NCI-H748 (cell line): ENCODE measurements at regions not wholly inside any gene's neighbourhood (a gene's known extent, or its start where the extent isn't known, plus 50 kb on each side); places are given as distances from the start of the nearest gene placed in this dataset.

Experiments
- DNase-seq: peaks from one replicate; lab custom pipeline; 2025; ENCODE audit not compliant: unreplicated experiment; lab: John Stamatoyannopoulos, UW

DNA sequence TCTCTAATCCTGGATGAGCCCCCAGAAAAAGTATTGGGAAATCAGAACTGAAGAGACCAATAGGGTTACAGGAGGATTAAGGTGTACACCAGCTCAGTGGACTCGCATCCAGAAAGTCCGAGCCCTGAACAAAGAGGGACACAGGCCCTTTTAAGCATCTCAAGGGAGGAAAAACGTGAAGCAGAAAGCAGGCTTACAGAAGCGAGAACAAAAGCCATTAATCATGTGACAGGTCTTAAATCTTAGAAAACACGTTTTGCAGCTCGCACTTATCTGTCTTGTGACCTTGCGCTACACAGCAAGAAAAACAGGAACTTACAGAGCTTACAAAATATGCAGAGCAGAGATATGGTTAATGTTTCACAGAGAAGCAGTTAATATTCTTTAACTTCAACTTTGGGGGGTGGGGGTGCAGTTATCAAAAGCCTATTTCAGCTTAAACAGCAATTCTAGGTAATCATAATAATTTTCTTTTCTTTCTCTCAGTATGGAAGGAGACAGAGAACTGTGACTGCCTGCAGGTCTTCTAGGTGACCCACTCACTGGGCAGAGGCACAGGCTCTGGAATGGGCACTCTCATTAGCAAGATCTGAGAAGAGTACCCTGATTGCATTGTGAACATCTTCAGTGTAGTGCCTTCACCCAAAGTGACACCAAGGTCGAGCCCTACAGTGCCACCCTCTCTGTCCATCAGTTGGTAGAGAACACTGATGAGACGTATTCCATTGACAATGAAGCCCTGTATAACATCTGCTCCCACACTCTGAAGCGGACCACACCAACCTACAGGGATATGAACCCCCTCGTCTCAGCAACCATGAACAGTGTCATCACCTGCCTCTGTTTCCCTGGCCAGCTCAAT lies 65.0 kb upstream of the MOCS1 start:
- DNase-seq: no peak

GRCh38 chr6:39998126-39998525 lies 63.9 kb upstream of the MOCS1 start:
- peak; percentile 27 for DNase-seq

DNA sequence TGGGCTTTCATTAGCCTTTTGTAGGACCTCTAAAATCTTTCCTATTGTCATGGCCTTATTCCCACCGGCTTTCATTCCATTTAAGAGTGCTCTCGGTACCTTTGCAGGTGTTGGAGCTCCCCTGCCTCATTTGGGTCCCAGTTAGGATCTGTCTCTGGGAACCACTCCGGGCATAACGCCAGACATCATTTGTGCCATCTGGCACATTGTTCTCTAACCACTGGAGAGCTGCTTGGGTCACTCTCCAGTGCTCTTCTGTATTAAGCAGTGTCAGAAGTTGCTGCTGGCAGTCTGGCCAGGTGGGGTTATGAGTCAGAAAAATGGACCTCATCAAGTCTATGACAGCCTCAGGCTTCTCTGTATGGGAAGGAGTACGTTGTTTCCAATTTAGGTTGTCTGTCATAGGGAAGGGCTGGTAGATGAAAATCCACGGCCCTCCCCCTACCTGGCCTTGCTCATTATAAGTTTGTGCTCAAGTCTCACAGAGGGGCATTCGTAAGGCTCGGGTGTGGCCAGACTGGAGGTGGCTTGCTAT lies 62.9 kb upstream of the MOCS1 start:
- no peak for DNase-seq

DNA sequence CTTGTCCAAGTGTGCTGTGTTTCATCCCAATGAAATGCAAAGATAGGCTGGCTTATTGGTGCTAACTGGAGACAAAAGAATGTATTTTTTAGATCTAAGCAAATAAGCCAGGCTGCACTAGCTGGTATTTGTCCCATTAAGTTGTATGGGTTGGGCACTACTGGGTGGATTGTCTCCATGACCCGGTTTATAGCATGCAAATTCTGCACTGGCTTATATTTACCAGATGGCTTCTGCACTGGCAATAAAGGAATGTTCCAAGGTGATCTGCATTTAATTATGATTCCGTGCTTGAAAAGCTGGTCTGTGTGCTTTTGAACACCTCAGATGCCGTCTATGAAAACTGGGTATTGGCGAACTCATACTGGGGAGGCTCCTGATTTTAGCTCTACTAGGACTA lies 61.4 kb upstream of the MOCS1 start:
- no peak for DNase-seq

DNA sequence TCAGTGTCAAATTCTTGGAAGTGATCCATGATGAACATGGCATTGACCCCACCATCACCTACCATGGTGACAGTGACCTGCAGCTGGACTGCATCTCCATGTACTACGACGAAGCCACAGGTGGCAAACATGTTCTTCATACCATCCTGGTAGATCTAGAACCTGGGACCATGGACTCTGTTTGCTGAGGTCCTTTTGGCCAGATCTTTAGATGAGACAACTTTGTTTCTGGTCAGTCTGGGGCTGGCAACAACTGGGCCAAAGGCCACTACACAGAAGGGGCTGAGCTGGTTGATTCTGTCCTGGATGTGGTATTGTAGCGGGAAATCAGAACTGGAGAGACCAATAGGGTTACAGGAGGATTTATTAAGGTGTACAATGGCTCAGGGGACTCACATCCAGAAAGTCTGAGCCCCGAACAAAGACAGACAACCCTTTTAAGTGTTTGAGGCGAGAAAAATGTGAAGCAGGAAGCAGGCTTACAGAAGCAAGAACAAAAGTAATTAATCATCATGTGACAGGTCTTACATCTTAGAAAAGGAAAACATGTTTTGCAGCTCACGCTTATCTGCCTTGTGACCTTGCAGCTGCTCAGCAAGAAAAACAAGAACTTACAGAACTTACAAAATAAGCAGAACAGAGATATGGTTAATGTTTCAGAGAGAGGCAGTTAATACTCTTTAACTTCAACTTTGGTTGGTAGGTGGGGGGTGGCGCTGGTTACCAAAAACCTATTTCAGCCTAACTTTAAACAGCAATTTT lies 58.8 kb upstream of the MOCS1 start:
- no peak for DNase-seq
